ENCODE measurements at regions not wholly inside any gene's neighbourhood (a gene's known extent, or its start where the extent isn't known, plus 50 kb on each side); places are given as distances from the start of the nearest gene placed in this dataset.

GRCh38 chr2:111654829-111655228 lies 229.2 kb downstream of the ANAPC1 start:
- no peak for TF ChIP-seq CTCF (IDR thresholded peaks at IDR 0.05)
- no peak for TF ChIP-seq EP300 (IDR thresholded peaks at IDR 0.05)
- no peak for TF ChIP-seq POLR2AphosphoS5 (IDR thresholded peaks at IDR 0.05)

Data from sigmoid colon (tissue), 4 donors.